ENCODE measurements at regions not wholly inside any gene's neighbourhood (a gene's known extent, or its start where the extent isn't known, plus 50 kb on each side); places are given as distances from the start of the nearest gene placed in this dataset.

DNA sequence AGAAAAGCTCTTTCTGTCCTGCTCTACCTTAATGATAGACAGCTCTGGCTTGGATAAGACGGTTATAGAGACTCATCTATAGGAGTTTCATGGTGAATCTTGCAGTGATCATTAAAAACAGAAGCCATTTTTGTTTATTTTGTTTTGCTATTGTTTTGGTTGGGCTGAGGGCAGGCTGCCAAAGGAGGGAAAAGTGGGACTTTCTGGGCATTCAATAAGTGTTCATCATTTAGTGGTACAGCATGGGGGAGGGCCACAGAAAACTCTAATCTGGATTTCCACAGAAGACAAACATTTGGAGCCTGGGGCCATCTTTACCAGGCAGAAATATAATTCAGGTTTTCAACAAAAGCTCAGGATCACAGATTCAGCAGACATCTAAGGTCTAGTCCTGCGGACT is 62.4 kb upstream of the EFEMP1 start:
- Histone ChIP-seq H3K27me3 (ENCODE audit: insufficient read depth, low read length, poor library complexity, severe bottlenecking) (no peaks in the 10 kb centered on the region), H3K4me1 (ENCODE audit: insufficient read depth, low read length, poor library complexity, severe bottlenecking) (no peaks in the 10 kb centered on the region), H3K9me3 (ENCODE audit: insufficient read depth, low read depth, low read length) (no peaks in the 10 kb centered on the region), H3F3A (ENCODE audit: low read depth) (no peaks in the 10 kb centered on the region), H3K79me2 (ENCODE audit: insufficient read depth, low read length) (no peaks in the 10 kb centered on the region), H2AFZ (ENCODE audit: low read length) (no peak overlapping the region), H4K20me1 (ENCODE audit: insufficient read depth, low read length, poor library complexity, severe bottlenecking) (no peaks in the 10 kb centered on the region), H3K4me2 (ENCODE audit: low read depth, low read length, poor library complexity, severe bottlenecking) (no peak overlapping the region), H3K36me3 (ENCODE audit: insufficient read depth, low read length) (no peaks in the 10 kb centered on the region), H3K9me2 (replicated peaks; ENCODE audit: low read depth, low read length) (no peaks in the 10 kb centered on the region), H3K4me3 (ENCODE audit: low read length, poor library complexity, severe bottlenecking) (no peak overlapping the region), H3K9ac (ENCODE audit: low read depth, low read length, poor library complexity, severe bottlenecking) (no peak overlapping the region)
- no peak for TF ChIP-seq EZH2phosphoT487 (IDR thresholded peaks at IDR 0.05; ENCODE audit: borderline replicate concordance)
- TF ChIP-seq, protein P1, sequence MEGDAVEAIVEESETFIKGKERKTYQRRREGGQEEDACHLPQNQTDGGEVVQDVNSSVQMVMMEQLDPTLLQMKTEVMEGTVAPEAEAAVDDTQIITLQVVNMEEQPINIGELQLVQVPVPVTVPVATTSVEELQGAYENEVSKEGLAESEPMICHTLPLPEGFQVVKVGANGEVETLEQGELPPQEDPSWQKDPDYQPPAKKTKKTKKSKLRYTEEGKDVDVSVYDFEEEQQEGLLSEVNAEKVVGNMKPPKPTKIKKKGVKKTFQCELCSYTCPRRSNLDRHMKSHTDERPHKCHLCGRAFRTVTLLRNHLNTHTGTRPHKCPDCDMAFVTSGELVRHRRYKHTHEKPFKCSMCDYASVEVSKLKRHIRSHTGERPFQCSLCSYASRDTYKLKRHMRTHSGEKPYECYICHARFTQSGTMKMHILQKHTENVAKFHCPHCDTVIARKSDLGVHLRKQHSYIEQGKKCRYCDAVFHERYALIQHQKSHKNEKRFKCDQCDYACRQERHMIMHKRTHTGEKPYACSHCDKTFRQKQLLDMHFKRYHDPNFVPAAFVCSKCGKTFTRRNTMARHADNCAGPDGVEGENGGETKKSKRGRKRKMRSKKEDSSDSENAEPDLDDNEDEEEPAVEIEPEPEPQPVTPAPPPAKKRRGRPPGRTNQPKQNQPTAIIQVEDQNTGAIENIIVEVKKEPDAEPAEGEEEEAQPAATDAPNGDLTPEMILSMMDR (conservative IDR thresholded peaks at IDR 0.05; ENCODE audit: low read length): no peak

- H3K4me2 ChIP-seq (ENCODE audit: low read depth, low read length, poor library complexity, severe bottlenecking): no peak overlapping the region
- H3K9ac ChIP-seq (ENCODE audit: low read depth, low read length, poor library complexity, severe bottlenecking): no peak overlapping the region
Observed at GRCh38 chr2:55986700-55987440, 63.3 kb upstream of the EFEMP1 start.

GRCh38 chr2:55989405-55989804 is 65.8 kb upstream of the EFEMP1 start:
- no peaks in the 10 kb centered on the region for H3F3A ChIP-seq (ENCODE audit: low read depth)

More at GRCh38 chr2:55986700-55987440, 63.3 kb upstream of the EFEMP1 start:
- TF ChIP-seq EZH2phosphoT487 (IDR thresholded peaks at IDR 0.05; ENCODE audit: borderline replicate concordance): no peak
- TF ChIP-seq, protein P1 (conservative IDR thresholded peaks at IDR 0.05; ENCODE audit: low read length): no peak
- H2AFZ ChIP-seq (ENCODE audit: low read length): no peak overlapping the region
- no peaks in the 10 kb centered on the region for H4K20me1 ChIP-seq (ENCODE audit: insufficient read depth, low read length, poor library complexity, severe bottlenecking)
- no peaks in the 10 kb centered on the region for H3F3A ChIP-seq (ENCODE audit: low read depth)
- H3K27me3 ChIP-seq (ENCODE audit: insufficient read depth, low read length, poor library complexity, severe bottlenecking): no peaks in the 10 kb centered on the region
- H3K36me3 ChIP-seq (ENCODE audit: insufficient read depth, low read length): no peaks in the 10 kb centered on the region
- no peaks in the 10 kb centered on the region for H3K79me2 ChIP-seq (ENCODE audit: insufficient read depth, low read length)
- H3K9me3 ChIP-seq (ENCODE audit: insufficient read depth, low read depth, low read length): no peaks in the 10 kb centered on the region
- H3K4me3 ChIP-seq (ENCODE audit: low read length, poor library complexity, severe bottlenecking): no peak overlapping the region
- H3K4me1 ChIP-seq (ENCODE audit: insufficient read depth, low read length, poor library complexity, severe bottlenecking): no peaks in the 10 kb centered on the region
- no peaks in the 10 kb centered on the region for H3K9me2 ChIP-seq (replicated peaks; ENCODE audit: low read depth, low read length)

More at GRCh38 chr2:55989405-55989804, 65.8 kb upstream of the EFEMP1 start:
- H3K4me3 ChIP-seq (ENCODE audit: low read length, poor library complexity, severe bottlenecking): no peak overlapping the region
- no peak overlapping the region for H3K9ac ChIP-seq (ENCODE audit: low read depth, low read length, poor library complexity, severe bottlenecking)
- H4K20me1 ChIP-seq (ENCODE audit: insufficient read depth, low read length, poor library complexity, severe bottlenecking): no peaks in the 10 kb centered on the region
- H2AFZ ChIP-seq (ENCODE audit: low read length): no peak overlapping the region
- no peaks in the 10 kb centered on the region for H3K79me2 ChIP-seq (ENCODE audit: insufficient read depth, low read length)
- no peak overlapping the region for H3K4me2 ChIP-seq (ENCODE audit: low read depth, low read length, poor library complexity, severe bottlenecking)
- no peaks in the 10 kb centered on the region for H3K9me3 ChIP-seq (ENCODE audit: insufficient read depth, low read depth, low read length)
- no peaks in the 10 kb centered on the region for H3K36me3 ChIP-seq (ENCODE audit: insufficient read depth, low read length)
- H3K27me3 ChIP-seq (ENCODE audit: insufficient read depth, low read length, poor library complexity, severe bottlenecking): no peaks in the 10 kb centered on the region
- no peak for TF ChIP-seq EZH2phosphoT487 (IDR thresholded peaks at IDR 0.05; ENCODE audit: borderline replicate concordance)
- TF ChIP-seq, protein P1 (conservative IDR thresholded peaks at IDR 0.05; ENCODE audit: low read length): no peak
- H3K9me2 ChIP-seq (replicated peaks; ENCODE audit: low read depth, low read length): no peaks in the 10 kb centered on the region
- H3K4me1 ChIP-seq (ENCODE audit: insufficient read depth, low read length, poor library complexity, severe bottlenecking): no peaks in the 10 kb centered on the region
